ENCODE measurements at regions not wholly inside any gene's neighbourhood (a gene's known extent, or its start where the extent isn't known, plus 50 kb on each side); places are given as distances from the start of the nearest gene placed in this dataset.

DNA sequence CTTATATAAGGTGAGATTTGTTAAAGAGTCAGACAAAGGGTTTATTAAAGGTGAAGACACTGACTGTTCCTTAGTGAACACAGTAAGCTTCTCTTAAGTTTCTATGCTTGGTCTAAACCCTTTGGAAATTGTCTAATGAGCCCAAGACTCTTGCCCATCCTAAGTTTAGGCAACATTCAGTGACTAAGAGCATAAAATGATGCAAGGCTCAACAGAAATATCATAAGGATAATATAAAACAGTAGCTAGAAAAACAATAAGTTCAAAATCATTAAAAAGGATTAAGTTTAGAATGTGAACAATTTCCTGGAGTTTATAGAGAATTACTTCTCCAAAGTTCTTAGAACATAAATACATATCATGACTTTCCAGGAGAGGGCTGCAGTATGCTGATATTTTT lies 108.9 kb upstream of the PDC start:
- H3K9me3 ChIP-seq (replicated peaks; ENCODE audit: control insufficient read depth, insufficient read depth, low read length): no peaks in the 10 kb centered on the region
- FAIRE-seq (no peak), DNase-seq (ENCODE audit: low read depth, low spot score) (no peak), ATAC-seq (no peak)
- ChIA-PET SMC1A (ENCODE audit: uncharacterized antibody, unreplicated experiment) (interaction anchor here (0.6 kb wide), 1 partner anchor 372 kb away, joined by 3 read pairs; no protein-coding TSS in a partner anchor), POLR2A (no interaction called here), RAD21 (ENCODE audit: unreplicated experiment) (no interaction called here), CTCF (no interaction called here)
- in situ Hi-C loops (cut with MboI) (no loop called here), intact Hi-C loops (cut with micrococcal nuclease; ENCODE audit: unreplicated experiment) (no loop called here)
- no peaks in the 10 kb centered on the region for H3K79me2 ChIP-seq (ENCODE audit: control insufficient read depth, insufficient read depth, low read length)
- no TSS peak for BruUV-seq (replicated peaks)
- no peak overlapping the region for H3K9ac ChIP-seq (ENCODE audit: control insufficient read depth, insufficient read depth, low read length)
- H3K4me1 ChIP-seq (ENCODE audit: control insufficient read depth, insufficient read depth, low read length): no peaks in the 10 kb centered on the region
- no peak overlapping the region for H3K4me3 ChIP-seq
- H3K4me2 ChIP-seq (ENCODE audit: control insufficient read depth, insufficient read depth): no peak overlapping the region
- H3K27ac ChIP-seq (ENCODE audit: control insufficient read depth, insufficient read depth): no peak overlapping the region
- H2AFZ ChIP-seq (ENCODE audit: control insufficient read depth, low read depth, low read length): no peak overlapping the region
- no peaks in the 10 kb centered on the region for H3K36me3 ChIP-seq (ENCODE audit: control insufficient read depth in 2 of 2, insufficient read depth in 2 of 2, low read length in 1 of 2)
- no peaks in the 10 kb centered on the region for H3K27me3 ChIP-seq (replicated peaks in 1 of 2; ENCODE audit: control insufficient read depth in 2 of 2, insufficient read depth in 2 of 2, low read length in 1 of 2)
- no peaks in the 10 kb centered on the region for H4K20me1 ChIP-seq (ENCODE audit: control insufficient read depth, insufficient read depth)
- TF ChIP-seq SMARCA5 (IDR thresholded peaks at IDR 0.05) (no peak), EGR1 (IDR thresholded peaks at IDR 0.05; ENCODE audit: borderline replicate concordance in 1 of 2, low read depth in 2 of 2, low read length in 2 of 2) (no peak), RCOR1 (conservative IDR thresholded peaks at IDR 0.05; ENCODE audit: low read depth, low read length) (no peak), RFX5 (IDR thresholded peaks at IDR 0.05; ENCODE audit: low read depth, low read length) (no peak), POLR2A (IDR thresholded peaks at IDR 0.05; ENCODE audit: low read depth, low read length) (no peak), CBX5 (IDR thresholded peaks at IDR 0.05; ENCODE audit: low read depth) (no peak), HDGF (IDR thresholded peaks at IDR 0.05) (no peak), STAT3 (IDR thresholded peaks at IDR 0.05; ENCODE audit: low read depth, low read length) (no peak), ZNF622 (IDR thresholded peaks at IDR 0.05) (no peak), FOS (IDR thresholded peaks at IDR 0.05; ENCODE audit: borderline replicate concordance, extremely low read depth, insufficient read length) (no peak), SMC3 (IDR thresholded peaks at IDR 0.05; ENCODE audit: borderline replicate concordance, low read length) (no peak), MEF2B (IDR thresholded peaks at IDR 0.05; ENCODE audit: partially characterized antibody, poor library complexity, severe bottlenecking) (no peak), ZNF592 (IDR thresholded peaks at IDR 0.05) (no peak), PAX5 (IDR thresholded peaks at IDR 0.05; ENCODE audit: borderline replicate concordance, low read depth, low read length) (no peak), IKZF2 (IDR thresholded peaks at IDR 0.05) (no peak), BACH1 (IDR thresholded peaks at IDR 0.05; ENCODE audit: borderline replicate concordance) (no peak)
- TF ChIP-seq, protein P1, sequence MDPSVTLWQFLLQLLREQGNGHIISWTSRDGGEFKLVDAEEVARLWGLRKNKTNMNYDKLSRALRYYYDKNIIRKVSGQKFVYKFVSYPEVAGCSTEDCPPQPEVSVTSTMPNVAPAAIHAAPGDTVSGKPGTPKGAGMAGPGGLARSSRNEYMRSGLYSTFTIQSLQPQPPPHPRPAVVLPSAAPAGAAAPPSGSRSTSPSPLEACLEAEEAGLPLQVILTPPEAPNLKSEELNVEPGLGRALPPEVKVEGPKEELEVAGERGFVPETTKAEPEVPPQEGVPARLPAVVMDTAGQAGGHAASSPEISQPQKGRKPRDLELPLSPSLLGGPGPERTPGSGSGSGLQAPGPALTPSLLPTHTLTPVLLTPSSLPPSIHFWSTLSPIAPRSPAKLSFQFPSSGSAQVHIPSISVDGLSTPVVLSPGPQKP (IDR thresholded peaks at IDR 0.05; ENCODE audit: low read depth, low read length): no peak
- TF ChIP-seq, protein P2, sequence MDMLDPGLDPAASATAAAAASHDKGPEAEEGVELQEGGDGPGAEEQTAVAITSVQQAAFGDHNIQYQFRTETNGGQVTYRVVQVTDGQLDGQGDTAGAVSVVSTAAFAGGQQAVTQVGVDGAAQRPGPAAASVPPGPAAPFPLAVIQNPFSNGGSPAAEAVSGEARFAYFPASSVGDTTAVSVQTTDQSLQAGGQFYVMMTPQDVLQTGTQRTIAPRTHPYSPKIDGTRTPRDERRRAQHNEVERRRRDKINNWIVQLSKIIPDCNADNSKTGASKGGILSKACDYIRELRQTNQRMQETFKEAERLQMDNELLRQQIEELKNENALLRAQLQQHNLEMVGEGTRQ (IDR thresholded peaks at IDR 0.05; ENCODE audit: borderline replicate concordance, low read depth, low read length): no peak
- TF ChIP-seq, protein P3, sequence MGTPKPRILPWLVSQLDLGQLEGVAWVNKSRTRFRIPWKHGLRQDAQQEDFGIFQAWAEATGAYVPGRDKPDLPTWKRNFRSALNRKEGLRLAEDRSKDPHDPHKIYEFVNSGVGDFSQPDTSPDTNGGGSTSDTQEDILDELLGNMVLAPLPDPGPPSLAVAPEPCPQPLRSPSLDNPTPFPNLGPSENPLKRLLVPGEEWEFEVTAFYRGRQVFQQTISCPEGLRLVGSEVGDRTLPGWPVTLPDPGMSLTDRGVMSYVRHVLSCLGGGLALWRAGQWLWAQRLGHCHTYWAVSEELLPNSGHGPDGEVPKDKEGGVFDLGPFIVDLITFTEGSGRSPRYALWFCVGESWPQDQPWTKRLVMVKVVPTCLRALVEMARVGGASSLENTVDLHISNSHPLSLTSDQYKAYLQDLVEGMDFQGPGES (IDR thresholded peaks at IDR 0.05): no peak
